Kasumi-1 (cell line): ENCODE measurements at regions not wholly inside any gene's neighbourhood (a gene's known extent, or its start where the extent isn't known, plus 50 kb on each side); places are given as distances from the start of the nearest gene placed in this dataset.

Experiments used
- DNase-seq, 2 experiments: peaks; one replicate each; lab custom pipeline; 2025; lab: John Stamatoyannopoulos, UW

GRCh38 chr9:87156247-87156646, 208.9 kb upstream of the GAS1 start:
- DNase-seq, result no peak

- no peak for DNase-seq
Observed at GRCh38 chr9:87157366-87158031, 210.2 kb upstream of the GAS1 start.

- no peak for DNase-seq
Observed at GRCh38 chr9:87158765-87159164, 211.5 kb upstream of the GAS1 start.

- no peak for DNase-seq
Observed at GRCh38 chr9:87160148-87161102, 213.1 kb upstream of the GAS1 start.

- no peak for DNase-seq
Observed at GRCh38 chr9:87167161-87167560, 219.9 kb upstream of the GAS1 start.

GRCh38 chr9:87167582-87167981, 220.3 kb upstream of the GAS1 start:
- DNase-seq, result no peak

GRCh38 chr9:87178302-87178701, 231.0 kb upstream of the GAS1 start:
- no peak for DNase-seq

- DNase-seq, result no peak
Observed at GRCh38 chr9:87179553-87180340, 232.4 kb upstream of the GAS1 start.

- no peak for DNase-seq
Observed at GRCh38 chr9:87180361-87180760, 233.1 kb upstream of the GAS1 start.

GRCh38 chr9:87180841-87181240, 233.5 kb upstream of the GAS1 start:
- DNase-seq, result no peak

- no peak for DNase-seq
Observed at GRCh38 chr9:87181670-87182069, 234.4 kb upstream of the GAS1 start.

- no peak for DNase-seq
Observed at GRCh38 chr9:87184956-87185642, 237.8 kb upstream of the GAS1 start.

- DNase-seq, result no peak
Observed at GRCh38 chr9:87187656-87188055, 240.3 kb upstream of the GAS1 start.

GRCh38 chr9:87189006-87189405, 241.7 kb upstream of the GAS1 start:
- no peak for DNase-seq

- DNase-seq, result no peak
Observed at GRCh38 chr9:87193151-87193550, 245.8 kb upstream of the GAS1 start.

- DNase-seq, result no peak
Observed at GRCh38 chr9:87193925-87194868, 246.9 kb upstream of the GAS1 start.

- no peak for DNase-seq
Observed at GRCh38 chr9:87195306-87195705, 248.0 kb upstream of the GAS1 start.

GRCh38 chr9:87197349-87198130, 250.2 kb upstream of the GAS1 start:
- no peak for DNase-seq

GRCh38 chr9:87198716-87199115, 251.4 kb upstream of the GAS1 start:
- no peak for DNase-seq

GRCh38 chr9:87199278-87199677, 252.0 kb upstream of the GAS1 start:
- no peak for DNase-seq
